CD4-positive, alpha-beta T cell (primary cell): ENCODE measurements at regions not wholly inside any gene's neighbourhood (a gene's known extent, or its start where the extent isn't known, plus 50 kb on each side); places are given as distances from the start of the nearest gene placed in this dataset.

Experiments
- ATAC-seq: fragments of 200-7000 bp; cut with Tn5 transposase; one replicate; pipeline ENCODE4 v1.10.0; 2022; ENCODE audit warnings: mild to moderate bottlenecking; ENCODE audit not compliant: poor library complexity
- CTCF ChIA-PET: fragments of 350-600 bp; sonication (Branson Sonifier 250); formaldehyde crosslinking; loops from one replicate; lab custom pipeline; 2021; ENCODE audit warnings: antibody characterized with exemption, inconsistent platforms; lab: Charles Lee
- POLR2A ChIA-PET: fragments of 350-600 bp; sonication (Branson Sonifier 250); formaldehyde crosslinking; loops from one replicate; lab custom pipeline; 2021; ENCODE audit warnings: antibody characterized with exemption, inconsistent platforms; lab: Charles Lee
- DNase-seq, 14 experiments: peaks; one replicate each; pipeline ENCODE4 v3.0.0-alpha.2; 2013 to 2020; ENCODE audit warnings: mixed read lengths in 2 of 14
- H3K27ac ChIP-seq, 2 donors: one replicate each; pipeline versions ENCODE4 v1.5.1 to v1.7.0; 2013; ENCODE audit warnings: low read length in 2 of 2, low read depth in 1 of 2, mild to moderate bottlenecking in 1 of 2
- H3K27me3 ChIP-seq, 2 experiments: 1 replicate in 1 of 2; 2 replicates in 1 of 2; pipeline versions ENCODE4 v1.6.1 to v1.7.0; 2013; ENCODE audit warnings: low read length in 2 of 2, control low read depth in 1 of 2, mild to moderate bottlenecking in 1 of 2, moderate library complexity in 1 of 2; ENCODE audit not compliant: insufficient read depth in 2 of 2, control insufficient read depth in 1 of 2
- H3K36me3 ChIP-seq: one replicate; pipeline ENCODE4 v1.6.1; 2013; ENCODE audit warnings: low read length, control low read depth; ENCODE audit not compliant: insufficient read depth
- H3K4me1 ChIP-seq: one replicate; pipeline ENCODE4 v1.6.1; 2013; ENCODE audit warnings: low read length, control low read depth; ENCODE audit not compliant: insufficient read depth
- H3K4me3 ChIP-seq: one replicate; pipeline ENCODE4 v1.5.1; 2013; ENCODE audit warnings: mild to moderate bottlenecking, low read length, moderate library complexity
- H3K9me3 ChIP-seq, 2 experiments: 1 replicate in 1 of 2; 2 replicates in 1 of 2; pipeline versions ENCODE4 v1.6.1 to v1.7.0; 2013; ENCODE audit warnings: low read length in 2 of 2, mild to moderate bottlenecking in 2 of 2, control low read depth in 1 of 2, moderate library complexity in 1 of 2; ENCODE audit not compliant: control insufficient read depth in 1 of 2, insufficient read depth in 1 of 2
- H3K27ac Mint-ChIP-seq: one replicate; pipeline ENCODE4 v1.8.0; 2020; ENCODE audit warnings: mixed read lengths
- H3K27me3 Mint-ChIP-seq: one replicate; pipeline ENCODE4 v1.8.0; 2021; ENCODE audit warnings: mixed read lengths
- H3K36me3 Mint-ChIP-seq: one replicate; pipeline ENCODE4 v1.8.0; 2021; ENCODE audit warnings: low read depth, mixed read lengths
- H3K4me1 Mint-ChIP-seq: one replicate; pipeline ENCODE4 v1.8.0; 2021; ENCODE audit warnings: low read depth, mixed read lengths
- H3K4me3 Mint-ChIP-seq: one replicate; pipeline ENCODE4 v1.8.0; 2020; ENCODE audit warnings: mild to moderate bottlenecking, mixed read lengths
- H3K9me3 Mint-ChIP-seq: one replicate; pipeline ENCODE4 v1.8.0; 2020; ENCODE audit warnings: mixed read lengths
- CTCF ChIP-seq: fragments of 200-600 bp; IDR thresholded peaks from one replicate; pipeline ENCODE4 v1.8.0; 2022; ENCODE audit warnings: antibody characterized with exemption, mild to moderate bottlenecking
- intact Hi-C, 2 experiments: fragments of 100-400 bp; cut with DNase I in 1 of 2; cut with micrococcal nuclease in 1 of 2; formaldehyde crosslinking; loops; one replicate each; pipeline versions ENCODE4 v1.15.1 to v1.9.0; 2023 to 2025; cut with DNase I, micrococcal nuclease

- ChIA-PET POLR2A (no interaction called here), CTCF (no interaction called here)
- intact Hi-C loops = no loop called here
- no peak overlapping the region for H3K27ac Mint-ChIP-seq
- Histone ChIP-seq H3K9me3 (peaks cover 0 to 14% of the 10 kb centered on the region in 2 experiments), H3K27ac (no peak overlapping the region), H3K27me3 (no peaks in the 10 kb centered on the region), H3K36me3 (no peaks in the 10 kb centered on the region), H3K4me1 (no peaks in the 10 kb centered on the region), H3K4me3 (no peak overlapping the region)
- DNase-seq (no peak), ATAC-seq (no peak)
- peaks cover 10% of the 10 kb centered on the region for H3K9me3 Mint-ChIP-seq
- TF ChIP-seq CTCF = no peak
- no peak overlapping the region for H3K4me3 Mint-ChIP-seq
- H3K27me3 Mint-ChIP-seq = no peaks in the 10 kb centered on the region
- H3K36me3 Mint-ChIP-seq = no peaks in the 10 kb centered on the region
- H3K4me1 Mint-ChIP-seq = no peaks in the 10 kb centered on the region
Measured at GRCh38 chr5:167286891-167287290, 1004.6 kb upstream of the WWC1 start.

- Histone ChIP-seq H3K4me3 (no peak overlapping the region), H3K9me3 (peaks cover 0 to 6% of the 10 kb centered on the region in 2 experiments), H3K4me1 (no peaks in the 10 kb centered on the region), H3K36me3 (no peaks in the 10 kb centered on the region), H3K27me3 (no peaks in the 10 kb centered on the region), H3K27ac (no peak overlapping the region)
- ATAC-seq (no peak), DNase-seq (no peak)
- intact Hi-C loops = no loop called here
- TF ChIP-seq CTCF = no peak
- CTCF ChIA-PET = no interaction called here
- Mint-ChIP-seq H3K4me1 (no peaks in the 10 kb centered on the region), H3K27ac (no peak overlapping the region), H3K4me3 (no peak overlapping the region), H3K9me3 (peaks cover 17% of the 10 kb centered on the region), H3K36me3 (no peaks in the 10 kb centered on the region), H3K27me3 (no peaks in the 10 kb centered on the region)
- POLR2A ChIA-PET = no interaction called here
Measured at GRCh38 chr5:167290478-167290877, 1001.0 kb upstream of the WWC1 start.

- Histone ChIP-seq H3K27me3 (no peaks in the 10 kb centered on the region), H3K9me3 (no peaks in the 10 kb centered on the region), H3K4me1 (no peaks in the 10 kb centered on the region), H3K4me3 (no peak overlapping the region), H3K27ac (no peak overlapping the region), H3K36me3 (no peaks in the 10 kb centered on the region)
- Mint-ChIP-seq H3K36me3 (no peaks in the 10 kb centered on the region), H3K9me3 (peaks cover 18% of the 10 kb centered on the region), H3K27me3 (no peaks in the 10 kb centered on the region), H3K4me1 (no peaks in the 10 kb centered on the region), H3K27ac (no peak overlapping the region), H3K4me3 (no peak overlapping the region)
- intact Hi-C loops = no loop called here
- ChIA-PET CTCF (no interaction called here), POLR2A (no interaction called here)
- no peak for DNase-seq
- TF ChIP-seq CTCF = no peak
- no peak for ATAC-seq
Measured at GRCh38 chr5:167294882-167295680, 996.4 kb upstream of the WWC1 start.
